Neural progenitor cell (in vitro differentiated cells): ENCODE measurements at regions not wholly inside any gene's neighbourhood (a gene's known extent, or its start where the extent isn't known, plus 50 kb on each side); places are given as distances from the start of the nearest gene placed in this dataset.
A peak's percentile ranks its signal among the peaks of the same experiment; 100 is the strongest.
"Not testable (repeated sequence)": the region's sequence is repeated elsewhere in the genome, so short reads cannot be mapped to it uniquely, and the experiment has no call there.

ENCODE experiments used
- DNase-seq: peaks from one replicate; pipeline ENCODE4 v3.0.0-alpha.2; 2016; ENCODE audit warnings: low spot score
- H2AFZ ChIP-seq: fragments of 200-600 bp; sonication (generic); replicated peaks from 2 replicates; pipeline ENCODE4 v1.6.1; 2016; ENCODE audit warnings: antibody characterized with exemption
- H3F3A ChIP-seq: fragments of 200-600 bp; sonication (generic); 2 replicates; pipeline ENCODE4 v1.6.1; 2016; ENCODE audit warnings: antibody characterized with exemption, low read depth
- H3K27ac ChIP-seq: fragments of 200-600 bp; sonication (generic); 2 replicates; pipeline ENCODE4 v1.5.1; 2016; ENCODE audit warnings: mild to moderate bottlenecking
- H3K27me3 ChIP-seq: fragments of 200-600 bp; sonication (generic); 2 replicates; pipeline ENCODE4 v1.6.1; 2016; ENCODE audit warnings: mild to moderate bottlenecking, moderate library complexity
- H3K36me3 ChIP-seq: fragments of 200-600 bp; sonication (generic); 2 replicates; pipeline ENCODE4 v1.5.1; 2016
- H3K4me1 ChIP-seq: fragments of 200-600 bp; sonication (generic); 2 replicates; pipeline ENCODE4 v1.6.1; 2016; ENCODE audit warnings: mixed run types
- H3K4me2 ChIP-seq: fragments of 200-600 bp; sonication (generic); 2 replicates; pipeline ENCODE4 v1.6.1; 2016
- H3K4me3 ChIP-seq: fragments of 200-600 bp; sonication (generic); 2 replicates; pipeline ENCODE4 v1.5.1; 2016
- H3K79me2 ChIP-seq: fragments of 200-600 bp; sonication (generic); 2 replicates; pipeline ENCODE4 v1.6.1; 2016; ENCODE audit warnings: low read depth
- H3K9ac ChIP-seq: fragments of 200-600 bp; sonication (generic); 2 replicates; pipeline ENCODE4 v1.6.1; 2016
- H3K9me3 ChIP-seq: fragments of 200-600 bp; sonication (generic); 2 replicates; pipeline ENCODE4 v1.5.1; 2016; ENCODE audit warnings: low read depth
- H4K20me1 ChIP-seq: fragments of 200-600 bp; sonication (generic); 2 replicates; pipeline ENCODE4 v1.6.1; 2016; ENCODE audit warnings: low read depth
- H3K27ac Mint-ChIP-seq: 3 replicates; pipeline ENCODE4 v1.8.0; 2021; ENCODE audit warnings: mixed read lengths
- H3K27me3 Mint-ChIP-seq: 2 replicates; pipeline ENCODE4 v1.8.0; 2022; ENCODE audit warnings: low read depth, mild to moderate bottlenecking, inconsistent platforms, moderate library complexity, mixed read lengths; ENCODE audit not compliant: insufficient read depth
- H3K36me3 Mint-ChIP-seq: 3 replicates; pipeline ENCODE4 v1.8.0; 2021; ENCODE audit warnings: mixed read lengths
- H3K4me1 Mint-ChIP-seq: 3 replicates; pipeline ENCODE4 v1.8.0; 2021; ENCODE audit warnings: mixed read lengths
- H3K4me3 Mint-ChIP-seq: 3 replicates; pipeline ENCODE4 v1.8.0; 2021; ENCODE audit warnings: mild to moderate bottlenecking, moderate library complexity, mixed read lengths
- H3K9me3 Mint-ChIP-seq: 3 replicates; pipeline ENCODE4 v1.8.0; 2020; ENCODE audit warnings: mixed read lengths
- CTCF ChIP-seq: fragments of 200-600 bp; sonication (generic); IDR thresholded peaks from 2 replicates; pipeline ENCODE4 v1.5.1; 2017; ENCODE audit warnings: antibody characterized with exemption, mild to moderate bottlenecking
- EZH2 ChIP-seq: fragments of 200-600 bp; sonication (generic); IDR thresholded peaks from 2 replicates; pipeline ENCODE4 v1.6.1; 2017; ENCODE audit warnings: antibody characterized with exemption, mild to moderate bottlenecking, moderate library complexity
- EZH2phosphoT487 ChIP-seq: fragments of 200-600 bp; sonication (generic); IDR thresholded peaks from 2 replicates; pipeline ENCODE4 v1.6.1; 2017; ENCODE audit warnings: antibody characterized with exemption

- Mint-ChIP-seq H3K4me1 (peaks cover 4% of the 10 kb centered on the region), H3K27ac (no peak overlapping the region), H3K36me3 (no peaks in the 10 kb centered on the region), H3K9me3 (no peaks in the 10 kb centered on the region), H3K4me3 (no peak overlapping the region), H3K27me3 (peaks cover 4% of the 10 kb centered on the region)
- no peak overlapping the region for H3K4me3 ChIP-seq
- no peaks in the 10 kb centered on the region for H3K9me3 ChIP-seq
- no peak overlapping the region for H3K27ac ChIP-seq
- no peaks in the 10 kb centered on the region for H3K4me1 ChIP-seq
- DNase-seq, result no peak
- no peaks in the 10 kb centered on the region for H3K79me2 ChIP-seq
- no peak overlapping the region for H2AFZ ChIP-seq
- no peaks in the 10 kb centered on the region for H4K20me1 ChIP-seq
- TF ChIP-seq EZH2, result no peak
- no peak for TF ChIP-seq CTCF
- TF ChIP-seq EZH2phosphoT487, result no peak
- H3F3A ChIP-seq, result no peaks in the 10 kb centered on the region
- no peak overlapping the region for H3K4me2 ChIP-seq
- no peak overlapping the region for H3K9ac ChIP-seq
- H3K27me3 ChIP-seq, result no peaks in the 10 kb centered on the region
- no peaks in the 10 kb centered on the region for H3K36me3 ChIP-seq
Observed at GRCh38 chr3:3429841-3430240, 250.3 kb upstream of the CRBN start.

- peak overlapping the region; percentile 34 for H2AFZ ChIP-seq
- not testable (repeated sequence) for H3K4me1 ChIP-seq, H3K36me3 ChIP-seq, H3K27ac Mint-ChIP-seq, H3K9me3 ChIP-seq, H3K4me2 ChIP-seq, H3K27me3 Mint-ChIP-seq, H3K4me3 Mint-ChIP-seq, H3K4me1 Mint-ChIP-seq, H3K36me3 Mint-ChIP-seq, H3K9me3 Mint-ChIP-seq, H3F3A ChIP-seq, H4K20me1 ChIP-seq, H3K9ac ChIP-seq, H3K79me2 ChIP-seq, H3K27ac ChIP-seq, H3K4me3 ChIP-seq, H3K27me3 ChIP-seq
- DNase-seq, result peak; percentile 3
Observed at GRCh38 chr3:3407707-3408106, 228.2 kb upstream of the CRBN start.

GRCh38 chr3:3405131-3405530, 225.6 kb upstream of the CRBN start:
- no peak for DNase-seq
- no peak overlapping the region for H3K27ac ChIP-seq
- no peak for TF ChIP-seq EZH2
- no peak for TF ChIP-seq CTCF
- no peak for TF ChIP-seq EZH2phosphoT487
- no peaks in the 10 kb centered on the region for H3K9me3 ChIP-seq
- H3K36me3 Mint-ChIP-seq, result no peaks in the 10 kb centered on the region
- H3K4me3 Mint-ChIP-seq, result no peak overlapping the region
- no peaks in the 10 kb centered on the region for H3K36me3 ChIP-seq
- peaks cover 7% of the 10 kb centered on the region for H3K4me1 Mint-ChIP-seq
- H3K9me3 Mint-ChIP-seq, result peaks cover 17% of the 10 kb centered on the region
- H3K4me2 ChIP-seq, result no peak overlapping the region
- H3K27me3 ChIP-seq, result no peaks in the 10 kb centered on the region
- peak overlapping the region; percentile 58 for H3K27ac Mint-ChIP-seq
- H2AFZ ChIP-seq, result no peak overlapping the region
- H4K20me1 ChIP-seq, result no peaks in the 10 kb centered on the region
- H3K27me3 Mint-ChIP-seq, result peaks cover 4% of the 10 kb centered on the region
- no peak overlapping the region for H3K9ac ChIP-seq
- H3K4me3 ChIP-seq, result no peak overlapping the region
- H3K79me2 ChIP-seq, result no peaks in the 10 kb centered on the region
- H3F3A ChIP-seq, result no peaks in the 10 kb centered on the region
- no peaks in the 10 kb centered on the region for H3K4me1 ChIP-seq

GRCh38 chr3:3403700-3404099, 224.2 kb upstream of the CRBN start:
- H3K4me1 ChIP-seq, result no peaks in the 10 kb centered on the region
- H3K4me1 Mint-ChIP-seq, result peaks cover 10% of the 10 kb centered on the region
- TF ChIP-seq CTCF (no peak), EZH2phosphoT487 (no peak), EZH2 (no peak)
- no peaks in the 10 kb centered on the region for H4K20me1 ChIP-seq
- H3K4me3 Mint-ChIP-seq, result no peak overlapping the region
- no peaks in the 10 kb centered on the region for H3K79me2 ChIP-seq
- no peak overlapping the region for H2AFZ ChIP-seq
- H3K27me3 ChIP-seq, result no peaks in the 10 kb centered on the region
- H3F3A ChIP-seq, result no peaks in the 10 kb centered on the region
- no peak overlapping the region for H3K27ac ChIP-seq
- H3K4me2 ChIP-seq, result no peak overlapping the region
- H3K4me3 ChIP-seq, result no peak overlapping the region
- no peak for DNase-seq
- peaks cover 26% of the 10 kb centered on the region for H3K9me3 Mint-ChIP-seq
- no peak overlapping the region for H3K9ac ChIP-seq
- no peaks in the 10 kb centered on the region for H3K9me3 ChIP-seq
- H3K36me3 ChIP-seq, result no peaks in the 10 kb centered on the region
- H3K27me3 Mint-ChIP-seq, result peaks cover 8% of the 10 kb centered on the region
- no peak overlapping the region for H3K27ac Mint-ChIP-seq
- no peaks in the 10 kb centered on the region for H3K36me3 Mint-ChIP-seq
